ENCODE measurements at regions not wholly inside any gene's neighbourhood (a gene's known extent, or its start where the extent isn't known, plus 50 kb on each side); places are given as distances from the start of the nearest gene placed in this dataset.

DNA sequence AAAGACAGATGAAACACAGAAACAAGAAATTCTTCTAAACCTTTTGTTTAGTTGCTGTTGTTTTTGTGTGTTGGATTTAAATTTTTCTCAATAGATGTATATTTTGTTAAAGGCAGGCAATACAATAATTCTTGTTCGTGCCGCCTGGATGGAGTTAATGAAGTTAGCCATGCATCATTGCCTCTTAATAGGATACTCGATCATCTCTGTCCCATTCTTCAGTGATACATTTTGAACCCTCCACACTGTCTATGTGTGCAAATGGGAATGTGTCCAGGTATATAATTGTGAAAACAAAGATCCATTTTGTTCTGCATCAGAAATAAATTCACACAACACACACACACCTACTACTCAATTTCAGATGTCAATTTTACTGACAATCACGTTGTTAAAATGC lies 186.6 kb upstream of the ADAMTS16 start:
- TF ChIP-seq CREB1 (IDR thresholded peaks at IDR 0.05; ENCODE audit: low read depth) (no peak), YY1 (IDR thresholded peaks at IDR 0.05; ENCODE audit: low read depth) (no peak), TAF1 (IDR thresholded peaks at IDR 0.05; ENCODE audit: low read depth) (no peak), RAD21 (IDR thresholded peaks at IDR 0.05; ENCODE audit: low read depth) (no peak)
- TF ChIP-seq, protein P1, sequence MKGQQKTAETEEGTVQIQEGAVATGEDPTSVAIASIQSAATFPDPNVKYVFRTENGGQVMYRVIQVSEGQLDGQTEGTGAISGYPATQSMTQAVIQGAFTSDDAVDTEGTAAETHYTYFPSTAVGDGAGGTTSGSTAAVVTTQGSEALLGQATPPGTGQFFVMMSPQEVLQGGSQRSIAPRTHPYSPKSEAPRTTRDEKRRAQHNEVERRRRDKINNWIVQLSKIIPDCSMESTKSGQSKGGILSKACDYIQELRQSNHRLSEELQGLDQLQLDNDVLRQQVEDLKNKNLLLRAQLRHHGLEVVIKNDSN (IDR thresholded peaks at IDR 0.05): no peak
- TF ChIP-seq, protein P2, sequence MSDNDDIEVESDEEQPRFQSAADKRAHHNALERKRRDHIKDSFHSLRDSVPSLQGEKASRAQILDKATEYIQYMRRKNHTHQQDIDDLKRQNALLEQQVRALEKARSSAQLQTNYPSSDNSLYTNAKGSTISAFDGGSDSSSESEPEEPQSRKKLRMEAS (IDR thresholded peaks at IDR 0.05): no peak

Data from Ishikawa (cell line).